SK-N-SH (cell line): ENCODE measurements at regions not wholly inside any gene's neighbourhood (a gene's known extent, or its start where the extent isn't known, plus 50 kb on each side); places are given as distances from the start of the nearest gene placed in this dataset.

Experiments used
- CTCF ChIA-PET: fragments of 300-600, 350-600 bp; formaldehyde crosslinking; extraction: SDS; loops from one replicate; lab custom pipeline; 2021; lab: Yijun Ruan, JAX
- POLR2A ChIA-PET: fragments of 350-600 bp; sonication (Branson Sonifier 250); formaldehyde crosslinking; extraction: SDS; loops from one replicate; lab custom pipeline; 2020; ENCODE audit warnings: antibody characterized with exemption, inconsistent platforms; lab: Yijun Ruan, JAX
- DNase-seq: peaks from one replicate; pipeline ENCODE4 v3.0.0; 2012
- H2AFZ ChIP-seq: fragments of 200-600 bp; sonication (generic); 2 replicates; pipeline ENCODE4 v1.8.1; 2016; ENCODE audit warnings: antibody characterized with exemption, mild to moderate bottlenecking, low read depth
- H3F3A ChIP-seq: fragments of 200-600 bp; sonication (generic); replicated peaks from 2 replicates; pipeline ENCODE3; 2016; ENCODE audit warnings: antibody characterized with exemption, mild to moderate bottlenecking; ENCODE audit not compliant: insufficient read depth
- H3K27ac ChIP-seq, 2 experiments: fragments of 200-500 bp in 1 of 2; fragments of 200-600 bp in 1 of 2; sonication (Bioruptor generic) in 1 of 2; sonication (generic), shearing (Covaris generic) in 1 of 2; 2 replicates each; pipeline versions ENCODE4 v1.5.1 to v1.6.1; 2014 to 2016; ENCODE audit warnings: low read depth in 2 of 2, inconsistent platforms in 1 of 2, low read length in 1 of 2, mild to moderate bottlenecking in 1 of 2, mixed read lengths in 1 of 2
- H3K27me3 ChIP-seq: fragments of 200-600 bp; sonication (generic), shearing (Covaris generic); 2 replicates; pipeline ENCODE4 v1.6.1; 2016; ENCODE audit warnings: mixed run types; ENCODE audit not compliant: insufficient read depth
- H3K36me3 ChIP-seq, 2 experiments: fragments of 200-500 bp in 1 of 2; fragments of 200-600 bp in 1 of 2; sonication (Bioruptor generic) in 1 of 2; sonication (generic) in 1 of 2; replicated peaks in 1 of 2; 2 replicates each; pipeline versions ENCODE3 to v1.5.1; 2014 to 2016; ENCODE audit warnings: low read length in 1 of 2, mild to moderate bottlenecking in 1 of 2; ENCODE audit not compliant: insufficient read depth in 2 of 2, control insufficient read depth in 1 of 2
- H3K4me1 ChIP-seq, 2 experiments: fragments of 200-500 bp in 1 of 2; fragments of 200-600 bp in 1 of 2; sonication (Bioruptor generic) in 1 of 2; sonication (generic), shearing (Covaris generic) in 1 of 2; 2 replicates each; pipeline versions ENCODE4 v1.5.1 to v1.6.1; 2014 to 2016; ENCODE audit warnings: low read depth in 1 of 2, low read length in 1 of 2, mixed run types in 1 of 2; ENCODE audit not compliant: insufficient read depth in 2 of 2, control insufficient read depth in 1 of 2
- H3K4me2 ChIP-seq: fragments of 200-600 bp; sonication (generic), shearing (Covaris generic); 2 replicates; pipeline ENCODE4 v1.6.1; 2017; ENCODE audit warnings: mixed run types
- H3K4me3 ChIP-seq, 2 experiments: fragments of 200-500 bp in 1 of 2; fragments of 200-600 bp in 1 of 2; sonication (Bioruptor generic) in 1 of 2; sonication (generic), shearing (Covaris generic) in 1 of 2; 2 replicates each; pipeline versions ENCODE4 v1.5.1 to v1.8.1; 2014 to 2016; ENCODE audit warnings: low read depth in 2 of 2, inconsistent platforms in 1 of 2, low read length in 1 of 2, mild to moderate bottlenecking in 1 of 2, mixed read lengths in 1 of 2, moderate library complexity in 1 of 2
- H3K79me2 ChIP-seq: fragments of 200-600 bp; sonication (generic); 2 replicates; pipeline ENCODE4 v1.8.1; 2017; ENCODE audit warnings: mild to moderate bottlenecking; ENCODE audit not compliant: insufficient read depth
- H3K9ac ChIP-seq: fragments of 200-600 bp; sonication (generic); 2 replicates; pipeline ENCODE4 v1.6.1; 2017; ENCODE audit warnings: mixed run types
- H3K9me2 ChIP-seq: fragments of 200-600 bp; sonication (generic); 2 replicates; pipeline ENCODE4 v1.6.1; 2017; ENCODE audit warnings: mixed run types
- H3K9me3 ChIP-seq: fragments of 200-600 bp; sonication (generic); 2 replicates; pipeline ENCODE4 v1.6.1; 2017; ENCODE audit warnings: mixed run types, mild to moderate bottlenecking, moderate library complexity
- H4K20me1 ChIP-seq: fragments of 200-600 bp; sonication (generic); 2 replicates; pipeline ENCODE4 v1.6.1; 2017; ENCODE audit warnings: mild to moderate bottlenecking, mixed run types; ENCODE audit not compliant: insufficient read depth
- ELF1 ChIP-seq: IDR thresholded peaks from 2 replicates; pipeline ENCODE4 v1.4.0; 2012
- EP300 ChIP-seq, 2 experiments: IDR thresholded peaks; 2 replicates each; pipeline versions ENCODE4 v1.4.0 to v1.6.1; 2012; ENCODE audit warnings: borderline replicate concordance in 1 of 2, low read depth in 1 of 2, low read length in 1 of 2
- FOXM1 ChIP-seq: IDR thresholded peaks from 2 replicates; pipeline ENCODE4 v1.4.0; 2012; ENCODE audit warnings: low read depth, mild to moderate bottlenecking
- GABPA ChIP-seq: IDR thresholded peaks from 2 replicates; pipeline ENCODE4 v1.4.0; 2012; ENCODE audit warnings: low read depth, mild to moderate bottlenecking
- GATA2 ChIP-seq: sonication (generic); formaldehyde crosslinking; IDR thresholded peaks from 2 replicates; pipeline ENCODE4 v1.5.0; 2020; ENCODE audit warnings: mild to moderate bottlenecking, missing genetic modification reagents
- POLR2AphosphoS5 ChIP-seq: IDR thresholded peaks from 2 replicates; pipeline ENCODE4 v1.6.1; 2012; ENCODE audit warnings: low read depth, low read length
- RCOR1 ChIP-seq: fragments of 150-350 bp; IDR thresholded peaks from 2 replicates; pipeline ENCODE4 v1.6.1; 2017; ENCODE audit warnings: antibody characterized with exemption, low read length
- TEAD4 ChIP-seq: IDR thresholded peaks from 2 replicates; pipeline ENCODE4 v1.4.0; 2012; ENCODE audit warnings: mild to moderate bottlenecking, borderline replicate concordance; ENCODE audit not compliant: insufficient read depth
- TF ChIP-seq, protein P1 (sequence below): IDR thresholded peaks from 2 replicates; pipeline ENCODE4 v1.4.0; 2012; ENCODE audit warnings: low read depth
- TF ChIP-seq, protein P2 (sequence below): fragments of 150-350 bp; IDR thresholded peaks from 2 replicates; pipeline ENCODE4 v1.6.1; 2017; ENCODE audit warnings: antibody characterized with exemption, low read length, low read depth, borderline replicate concordance
- TF ChIP-seq, protein P3 (sequence below): fragments of 200-600 bp; sonication (generic); IDR thresholded peaks from 2 replicates; pipeline ENCODE4 v1.6.1; 2017; ENCODE audit warnings: antibody characterized with exemption, mild to moderate bottlenecking, moderate library complexity

DNA sequence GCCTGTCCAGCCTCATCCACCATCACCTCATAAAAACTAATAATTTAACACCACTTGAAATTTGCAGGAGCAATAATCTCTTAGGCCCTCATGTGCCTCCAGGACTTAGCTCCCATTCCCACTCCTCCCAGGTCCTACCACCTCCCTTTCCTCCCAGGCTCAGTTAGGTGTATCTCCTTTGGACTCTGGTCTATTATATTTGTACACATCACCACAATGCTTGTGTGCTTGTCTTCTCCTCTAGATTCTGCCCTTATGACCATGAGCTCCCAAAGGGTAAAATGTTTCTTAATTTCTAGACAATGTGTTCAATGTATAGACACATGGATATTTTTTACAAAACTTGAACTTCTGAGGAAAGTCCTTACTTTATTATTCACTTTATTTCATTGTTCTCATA, 182.0 kb upstream of the ZC3H15 start:
- Histone ChIP-seq H3K27me3 (no peaks in the 10 kb centered on the region), H3F3A (no peaks in the 10 kb centered on the region), H3K9me3 (no peaks in the 10 kb centered on the region), H3K4me2 (no peak overlapping the region), H3K4me1 (no peaks in the 10 kb centered on the region; a peak in 2 of 4 replicates), H3K36me3 (no peaks in the 10 kb centered on the region), H3K4me3 (no peak overlapping the region), H3K9me2 (no peaks in the 10 kb centered on the region), H3K9ac (no peak overlapping the region), H4K20me1 (no peaks in the 10 kb centered on the region), H3K79me2 (no peaks in the 10 kb centered on the region), H3K27ac (no peak overlapping the region), H2AFZ (no peak overlapping the region)
- ChIA-PET CTCF (interaction anchor here (1.4 kb wide), 1 partner anchor 10 kb away, joined by 3 read pairs; no protein-coding TSS in a partner anchor), POLR2A (no interaction called here)
- TF ChIP-seq TEAD4 (no peak), FOXM1 (no peak), ELF1 (no peak), GABPA (no peak), GATA2 (no peak), EP300 (IDR thresholded peaks at IDR 0.05; ENCODE audit: borderline replicate concordance in 1 of 2, low read depth in 1 of 2, low read length in 1 of 2) (no peak), POLR2AphosphoS5 (no peak)
- TF ChIP-seq, protein P1, sequence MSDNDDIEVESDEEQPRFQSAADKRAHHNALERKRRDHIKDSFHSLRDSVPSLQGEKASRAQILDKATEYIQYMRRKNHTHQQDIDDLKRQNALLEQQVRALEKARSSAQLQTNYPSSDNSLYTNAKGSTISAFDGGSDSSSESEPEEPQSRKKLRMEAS = no peak
- no peak for DNase-seq

DNA sequence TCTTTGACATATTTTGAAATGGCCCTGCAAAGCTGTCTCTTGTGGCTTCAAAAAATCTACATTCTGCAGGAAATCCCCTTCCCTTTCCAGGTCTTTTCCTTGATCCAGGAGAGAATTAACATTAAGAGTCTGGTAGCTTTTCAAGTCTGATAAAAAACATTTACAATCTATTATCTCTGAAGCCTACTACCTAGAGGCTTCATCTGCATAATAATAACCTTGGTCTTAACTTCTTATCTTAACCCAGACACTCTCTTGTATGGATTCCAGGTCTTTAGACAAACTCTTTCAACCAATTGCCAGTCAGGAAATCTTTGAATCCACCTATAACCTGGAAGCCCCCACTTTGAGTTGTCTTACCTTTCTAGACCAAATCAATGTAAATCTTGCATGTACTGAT, 179.3 kb upstream of the ZC3H15 start:
- no peaks in the 10 kb centered on the region for H3F3A ChIP-seq
- no peaks in the 10 kb centered on the region for H3K9me2 ChIP-seq
- H3K4me2 ChIP-seq = no peak overlapping the region
- H3K4me1 ChIP-seq = peaks cover 0 to 5% of the 10 kb centered on the region in 2 experiments; a peak in 2 of 4 replicates
- CTCF ChIA-PET = no interaction called here
- H3K9ac ChIP-seq = no peak overlapping the region
- no peaks in the 10 kb centered on the region for H3K36me3 ChIP-seq
- DNase-seq = no peak
- H3K27me3 ChIP-seq = no peaks in the 10 kb centered on the region
- no peak for TF ChIP-seq RCOR1
- TF ChIP-seq, protein P2, sequence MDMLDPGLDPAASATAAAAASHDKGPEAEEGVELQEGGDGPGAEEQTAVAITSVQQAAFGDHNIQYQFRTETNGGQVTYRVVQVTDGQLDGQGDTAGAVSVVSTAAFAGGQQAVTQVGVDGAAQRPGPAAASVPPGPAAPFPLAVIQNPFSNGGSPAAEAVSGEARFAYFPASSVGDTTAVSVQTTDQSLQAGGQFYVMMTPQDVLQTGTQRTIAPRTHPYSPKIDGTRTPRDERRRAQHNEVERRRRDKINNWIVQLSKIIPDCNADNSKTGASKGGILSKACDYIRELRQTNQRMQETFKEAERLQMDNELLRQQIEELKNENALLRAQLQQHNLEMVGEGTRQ = no peak
- TF ChIP-seq, protein P3, sequence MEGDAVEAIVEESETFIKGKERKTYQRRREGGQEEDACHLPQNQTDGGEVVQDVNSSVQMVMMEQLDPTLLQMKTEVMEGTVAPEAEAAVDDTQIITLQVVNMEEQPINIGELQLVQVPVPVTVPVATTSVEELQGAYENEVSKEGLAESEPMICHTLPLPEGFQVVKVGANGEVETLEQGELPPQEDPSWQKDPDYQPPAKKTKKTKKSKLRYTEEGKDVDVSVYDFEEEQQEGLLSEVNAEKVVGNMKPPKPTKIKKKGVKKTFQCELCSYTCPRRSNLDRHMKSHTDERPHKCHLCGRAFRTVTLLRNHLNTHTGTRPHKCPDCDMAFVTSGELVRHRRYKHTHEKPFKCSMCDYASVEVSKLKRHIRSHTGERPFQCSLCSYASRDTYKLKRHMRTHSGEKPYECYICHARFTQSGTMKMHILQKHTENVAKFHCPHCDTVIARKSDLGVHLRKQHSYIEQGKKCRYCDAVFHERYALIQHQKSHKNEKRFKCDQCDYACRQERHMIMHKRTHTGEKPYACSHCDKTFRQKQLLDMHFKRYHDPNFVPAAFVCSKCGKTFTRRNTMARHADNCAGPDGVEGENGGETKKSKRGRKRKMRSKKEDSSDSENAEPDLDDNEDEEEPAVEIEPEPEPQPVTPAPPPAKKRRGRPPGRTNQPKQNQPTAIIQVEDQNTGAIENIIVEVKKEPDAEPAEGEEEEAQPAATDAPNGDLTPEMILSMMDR = no peak
- H3K79me2 ChIP-seq = no peaks in the 10 kb centered on the region
- no peak overlapping the region for H3K27ac ChIP-seq
- H4K20me1 ChIP-seq = no peaks in the 10 kb centered on the region
- H3K9me3 ChIP-seq = no peaks in the 10 kb centered on the region
- POLR2A ChIA-PET = no interaction called here
- no peak overlapping the region for H3K4me3 ChIP-seq
- no peak overlapping the region for H2AFZ ChIP-seq
